ENCODE measurements at regions not wholly inside any gene's neighbourhood (a gene's known extent, or its start where the extent isn't known, plus 50 kb on each side); places are given as distances from the start of the nearest gene placed in this dataset.
A peak's percentile ranks its signal among the peaks of the same experiment; 100 is the strongest.

GRCh38 chr16:85248342-85248741 is 136.1 kb upstream of the CIBAR2 start:
- no peaks in the 10 kb centered on the region for H3K36me3 ChIP-seq (ENCODE audit: insufficient read depth, low read length)
- H3K27me3 ChIP-seq (ENCODE audit: insufficient read depth, low read depth, low read length) = no peaks in the 10 kb centered on the region
- no peaks in the 10 kb centered on the region for H4K20me1 ChIP-seq (ENCODE audit: insufficient read depth)
- H3K4me2 ChIP-seq (ENCODE audit: low read length) = no peak overlapping the region
- TF ChIP-seq EZH2 (IDR thresholded peaks at IDR 0.05; ENCODE audit: borderline replicate concordance, insufficient read depth, low read length, poor library complexity, severe bottlenecking) = no peak
- TF ChIP-seq POLR2AphosphoS5 (IDR thresholded peaks at IDR 0.05) = peak; percentile 37
- no peaks in the 10 kb centered on the region for H3K9me2 ChIP-seq (ENCODE audit: insufficient read depth, low read length)
- H3K4me3 ChIP-seq (ENCODE audit: low read length) = no peak overlapping the region
- H2AFZ ChIP-seq (ENCODE audit: low read depth, low read length) = no peak overlapping the region
- no peak overlapping the region for H3K9ac ChIP-seq (ENCODE audit: low read length)
- no peaks in the 10 kb centered on the region for H3K9me3 ChIP-seq (ENCODE audit: low read length)
- H3K79me2 ChIP-seq (replicated peaks; ENCODE audit: insufficient read depth, low read length) = no peaks in the 10 kb centered on the region
- no peaks in the 10 kb centered on the region for H3F3A ChIP-seq (ENCODE audit: insufficient read depth, low read length, poor library complexity, severe bottlenecking)
- H3K27ac ChIP-seq (ENCODE audit: low read length) = no peak overlapping the region

GRCh38 chr16:85248857-85249256 is 136.6 kb upstream of the CIBAR2 start:
- TF ChIP-seq RAD21 (conservative IDR thresholded peaks at IDR 0.05) (no peak), TAF1 (IDR thresholded peaks at IDR 0.05; ENCODE audit: low read depth) (no peak), MXI1 (conservative IDR thresholded peaks at IDR 0.05; ENCODE audit: poor library complexity, severe bottlenecking) (no peak), REST (IDR thresholded peaks at IDR 0.05; ENCODE audit: borderline replicate concordance) (no peak), POLR2AphosphoS5 (IDR thresholded peaks at IDR 0.05) (no peak), EP300 (conservative IDR thresholded peaks at IDR 0.05; ENCODE audit: poor library complexity, severe bottlenecking) (no peak), CTCF (IDR thresholded peaks at IDR 0.05; ENCODE audit: poor library complexity, severe bottlenecking) (no peak), SMC3 (conservative IDR thresholded peaks at IDR 0.05; ENCODE audit: poor library complexity) (no peak), EZH2 (IDR thresholded peaks at IDR 0.05; ENCODE audit: borderline replicate concordance, insufficient read depth, low read length, poor library complexity, severe bottlenecking) (no peak)
- no peak overlapping the region for H3K4me3 ChIP-seq (ENCODE audit: low read length)
- no peaks in the 10 kb centered on the region for H3K79me2 ChIP-seq (replicated peaks; ENCODE audit: insufficient read depth, low read length)
- H2AFZ ChIP-seq (ENCODE audit: low read depth, low read length) = no peak overlapping the region
- no peak overlapping the region for H3K9ac ChIP-seq (ENCODE audit: low read length)
- no peaks in the 10 kb centered on the region for H4K20me1 ChIP-seq (ENCODE audit: insufficient read depth)
- no peaks in the 10 kb centered on the region for H3K9me2 ChIP-seq (ENCODE audit: insufficient read depth, low read length)
- H3K27me3 ChIP-seq (ENCODE audit: insufficient read depth, low read depth, low read length) = no peaks in the 10 kb centered on the region
- H3K27ac ChIP-seq (ENCODE audit: low read length) = no peak overlapping the region
- no peak overlapping the region for H3K4me2 ChIP-seq (ENCODE audit: low read length)
- H3F3A ChIP-seq (ENCODE audit: insufficient read depth, low read length, poor library complexity, severe bottlenecking) = no peaks in the 10 kb centered on the region
- H3K9me3 ChIP-seq (ENCODE audit: low read length) = no peaks in the 10 kb centered on the region
- no peaks in the 10 kb centered on the region for H3K36me3 ChIP-seq (ENCODE audit: insufficient read depth, low read length)
